ENCODE measurements at regions not wholly inside any gene's neighbourhood (a gene's known extent, or its start where the extent isn't known, plus 50 kb on each side); places are given as distances from the start of the nearest gene placed in this dataset.
"Not testable (repeated sequence)": the region's sequence is repeated elsewhere in the genome, so short reads cannot be mapped to it uniquely, and the experiment has no call there.

DNA sequence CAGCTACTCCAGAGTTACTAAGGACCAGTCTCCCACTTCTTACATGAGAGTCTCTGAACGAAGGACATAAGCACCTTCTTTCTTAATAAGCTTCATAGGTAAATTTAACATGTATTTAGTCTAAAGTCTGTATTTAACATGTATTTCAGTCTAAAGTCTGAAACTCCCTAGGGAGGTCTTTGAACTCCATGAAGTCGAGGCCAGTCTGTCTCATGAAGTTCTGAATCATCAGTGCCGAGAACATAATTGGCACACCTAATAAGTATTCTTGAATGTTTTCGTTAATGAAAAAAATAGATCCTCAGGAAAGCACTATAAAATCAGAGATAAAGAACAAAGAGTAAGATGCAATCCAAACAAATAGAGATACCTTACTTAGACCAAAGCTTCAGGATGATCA lies 945.5 kb downstream of the TTLL7 start:
- no peak for DNase-seq

DNA sequence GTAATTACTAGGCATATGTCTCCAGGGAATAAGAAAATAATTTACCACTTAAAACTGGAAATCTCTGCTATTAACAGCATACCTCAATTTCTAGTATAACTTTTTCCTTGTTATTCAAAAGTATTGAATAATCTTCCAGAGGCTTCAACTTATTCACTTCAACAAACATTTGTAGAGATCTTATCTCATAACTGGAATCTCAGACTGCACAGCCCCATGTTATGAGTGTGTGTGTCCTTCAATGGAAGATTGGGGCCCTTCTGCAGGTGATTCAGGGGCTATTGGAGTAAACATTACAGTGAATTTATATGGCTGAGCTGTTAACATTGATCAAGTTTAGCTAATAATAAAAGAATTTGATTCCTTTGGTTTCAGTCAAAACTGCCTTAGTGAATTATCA lies 946.1 kb downstream of the TTLL7 start:
- DNase-seq: no peak

DNA sequence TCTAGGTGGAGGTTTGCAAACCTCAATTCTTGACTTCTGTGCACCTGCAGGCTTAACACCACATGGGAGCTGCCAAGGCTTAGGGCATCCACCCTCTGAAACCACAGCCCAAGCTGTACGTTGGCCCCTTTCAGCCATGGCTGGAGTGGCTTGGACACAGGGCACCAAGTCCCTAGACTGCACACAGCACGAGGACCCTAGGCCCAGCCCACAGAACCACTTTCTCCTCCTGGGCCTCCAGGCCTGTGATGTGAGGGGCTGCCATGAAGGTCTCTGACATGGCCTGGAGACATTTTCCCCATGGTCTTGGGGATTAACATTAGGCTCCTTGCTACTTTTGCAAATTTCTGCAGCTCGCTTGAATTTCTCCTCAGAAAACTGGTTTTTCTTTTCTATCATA lies 947.9 kb downstream of the TTLL7 start:
- not testable (repeated sequence) for DNase-seq

DNA sequence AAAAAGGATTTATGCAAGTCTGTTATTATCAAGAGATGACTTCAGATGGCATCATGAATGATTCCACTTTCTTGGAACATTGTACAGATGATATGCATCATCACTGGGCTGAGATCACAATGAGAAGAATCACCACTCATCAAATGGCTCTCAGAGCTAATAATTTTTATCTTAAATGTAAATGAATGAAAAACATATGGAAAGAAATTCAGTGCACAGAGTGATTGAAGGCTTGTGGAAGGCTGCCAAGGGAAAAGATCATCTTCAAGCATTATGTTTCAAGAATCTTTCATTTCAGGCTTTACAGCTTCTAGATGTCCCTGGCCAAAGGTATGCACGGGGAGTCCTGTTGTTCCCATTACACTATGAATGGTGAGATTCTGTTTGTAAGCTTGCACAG lies 955.7 kb downstream of the TTLL7 start:
- DNase-seq: no peak

DNA sequence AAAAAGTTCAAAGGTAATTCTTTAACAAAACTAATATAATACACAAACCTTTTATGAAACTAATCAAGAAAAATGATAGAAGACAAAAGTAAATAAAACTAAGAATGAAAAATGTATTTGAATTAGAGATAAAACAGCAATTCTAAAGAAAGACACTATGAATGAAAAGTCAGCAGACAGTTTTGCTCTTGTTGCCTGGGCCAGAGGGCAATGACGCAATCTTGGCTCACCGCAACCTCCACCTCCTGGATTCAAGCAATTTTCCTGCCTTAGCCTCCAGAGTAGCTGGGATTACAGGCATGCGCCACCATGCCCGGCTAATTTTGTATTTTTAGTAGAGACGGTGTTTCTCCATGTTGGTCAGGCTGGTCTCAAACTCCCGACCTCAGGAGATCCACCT lies 959.8 kb downstream of the TTLL7 start:
- not testable (repeated sequence) for DNase-seq

DNA sequence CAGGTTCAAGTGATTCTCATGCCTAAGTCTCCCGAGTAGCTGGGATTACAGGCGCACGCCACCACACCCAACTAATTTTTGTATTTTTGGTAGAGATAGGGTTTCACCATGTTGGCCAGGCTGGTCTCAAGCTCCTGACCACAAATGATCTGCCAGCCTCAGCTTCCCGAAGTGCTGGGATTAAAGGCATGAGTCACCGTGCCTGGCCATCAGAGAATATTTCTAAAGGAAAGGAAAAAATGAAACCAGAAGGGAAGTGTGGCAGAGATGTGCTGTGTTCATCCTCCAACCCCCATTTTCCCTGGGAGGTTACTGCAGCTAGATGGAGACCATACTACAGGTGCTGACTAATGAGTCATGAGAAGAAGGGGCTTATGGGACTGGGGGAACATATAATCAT lies 964.1 kb downstream of the TTLL7 start:
- DNase-seq: no peak

DNA sequence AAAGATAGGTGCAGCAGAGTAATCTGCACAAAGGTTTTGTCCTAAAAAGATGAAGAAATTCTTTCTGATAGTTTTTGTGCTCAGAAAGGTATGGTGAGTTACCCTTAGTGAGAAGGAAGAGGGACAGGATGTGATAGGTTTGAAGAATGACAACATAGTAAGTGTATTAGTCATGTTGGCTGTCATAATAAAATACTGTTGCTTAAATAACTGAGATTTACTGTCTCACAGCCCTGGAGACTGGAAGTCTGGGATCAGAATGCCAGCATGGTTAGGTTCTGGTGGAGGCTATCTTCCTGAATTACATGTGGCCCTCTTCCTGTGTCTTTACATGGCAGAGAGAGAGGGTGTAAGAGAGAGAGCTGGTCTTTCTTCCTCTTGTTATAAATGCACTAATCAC lies 965.2 kb downstream of the TTLL7 start:
- no peak for DNase-seq

DNA sequence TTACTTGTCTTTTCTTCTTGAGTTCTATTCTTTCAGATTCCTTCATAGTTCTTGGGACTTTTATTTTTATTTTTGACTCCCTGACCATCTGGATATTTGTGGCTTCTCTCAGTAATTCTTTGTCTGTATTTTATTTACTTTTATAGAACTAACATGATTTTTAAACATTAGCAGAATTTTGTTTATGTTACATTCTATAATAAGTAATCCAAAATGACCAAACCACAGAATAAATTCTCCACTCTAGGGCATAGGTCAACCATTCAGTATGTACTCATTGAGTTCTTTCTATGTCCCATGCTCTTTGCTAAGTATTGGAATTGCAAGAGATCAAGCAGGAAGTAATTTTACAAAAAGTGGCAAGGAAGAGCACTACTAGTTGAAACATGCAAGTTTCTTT lies 969.0 kb downstream of the TTLL7 start:
- no peak for DNase-seq

DNA sequence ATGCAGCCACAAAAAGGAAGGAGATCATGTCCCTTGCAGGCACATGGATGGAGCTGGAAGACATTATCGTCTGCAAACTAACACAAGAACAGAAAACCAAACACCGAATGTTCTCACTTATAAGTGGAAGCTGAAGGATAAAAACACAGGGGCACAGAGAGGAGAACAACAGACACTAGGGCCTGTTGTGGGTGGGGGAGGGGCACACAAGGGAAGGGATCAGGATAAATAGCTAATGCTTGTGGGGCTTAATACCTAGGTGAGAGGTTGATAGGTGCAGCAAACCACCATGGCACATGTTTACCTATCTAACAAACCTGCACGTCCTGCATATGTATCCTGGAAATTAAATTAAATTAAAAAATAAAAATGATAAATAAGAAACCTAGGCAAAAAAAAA lies 969.9 kb downstream of the TTLL7 start:
- DNase-seq: no peak

DNA sequence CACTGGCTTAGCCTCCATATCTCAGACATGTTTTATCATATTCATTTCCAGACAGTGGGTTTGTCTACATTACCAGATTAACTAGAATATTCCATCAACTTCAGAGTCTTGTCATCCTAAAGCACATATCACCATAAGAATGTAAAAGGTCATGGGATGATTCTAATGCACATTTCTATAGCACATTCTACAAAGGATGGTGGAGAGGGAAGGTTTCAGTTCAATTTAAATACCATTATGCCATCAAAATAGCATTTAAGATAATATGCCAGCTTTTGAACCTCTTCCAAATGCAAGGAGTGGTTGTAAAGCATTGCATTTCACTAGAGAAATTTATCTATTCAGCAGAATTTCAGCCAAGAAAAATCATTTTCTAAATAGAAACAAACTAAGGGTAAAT lies 970.5 kb downstream of the TTLL7 start:
- DNase-seq: no peak

DNA sequence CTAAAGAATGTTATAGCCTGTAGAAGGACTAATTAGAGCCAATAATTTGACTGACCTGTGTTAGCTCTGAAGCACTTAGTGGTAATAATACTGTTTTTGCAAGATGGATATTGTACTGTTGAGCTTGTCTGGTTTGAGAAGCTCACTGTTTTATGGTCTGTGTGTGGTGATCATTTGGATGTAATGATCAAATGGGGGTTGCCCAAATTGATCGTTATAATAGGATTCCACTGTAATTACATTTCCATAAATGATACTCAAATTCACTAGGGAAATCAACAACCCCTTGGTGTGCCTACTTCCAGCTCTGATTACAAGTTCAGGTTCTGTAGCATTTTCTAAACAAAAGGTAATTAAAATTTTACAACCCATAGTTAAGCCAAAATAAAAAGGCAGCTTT lies 971.4 kb downstream of the TTLL7 start:
- no peak for DNase-seq

DNA sequence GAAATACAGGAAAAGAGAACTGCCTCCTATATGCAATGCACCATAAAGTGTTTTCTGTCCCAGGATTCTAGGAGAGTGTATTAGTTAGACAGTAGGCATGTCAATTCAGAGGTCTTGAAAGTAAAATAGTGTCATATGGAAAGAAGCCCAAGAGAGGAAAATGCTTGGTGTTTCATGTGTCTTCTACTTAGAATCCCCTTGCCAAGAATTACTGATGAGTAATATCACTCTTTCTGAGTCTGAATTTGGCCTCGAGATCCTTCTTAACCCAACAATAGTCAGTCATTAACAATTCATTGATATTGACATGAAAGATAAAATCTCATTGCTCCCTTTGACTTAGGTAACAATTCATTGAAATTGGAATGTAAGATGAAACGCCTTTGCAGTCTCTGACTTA lies 972.2 kb downstream of the TTLL7 start:
- DNase-seq: no peak

DNA sequence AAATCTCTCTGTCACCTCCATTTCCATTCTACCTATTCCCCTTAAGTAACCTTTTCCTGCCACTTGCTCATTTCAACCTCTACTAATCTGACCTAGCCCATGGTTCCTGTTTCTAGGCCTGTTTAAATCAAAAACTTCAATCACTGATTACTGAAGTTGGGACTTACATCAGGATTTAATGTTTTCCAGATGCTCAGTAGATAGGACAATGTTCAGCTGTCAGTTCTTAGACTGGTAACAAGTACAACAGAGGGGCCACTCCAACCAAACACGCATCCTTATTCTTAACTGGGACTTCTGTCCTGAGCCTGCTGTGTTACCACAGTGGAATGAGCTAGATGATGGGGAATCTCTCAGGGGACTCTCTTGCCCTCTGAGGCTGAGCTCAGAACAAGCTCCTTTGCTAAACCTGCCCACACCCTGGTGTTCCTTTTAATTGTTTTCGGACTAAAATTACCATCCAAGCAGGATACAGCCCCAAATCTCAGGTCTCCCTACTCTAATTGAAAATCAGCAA lies 974.6 kb downstream of the TTLL7 start:
- no peak for DNase-seq

DNA sequence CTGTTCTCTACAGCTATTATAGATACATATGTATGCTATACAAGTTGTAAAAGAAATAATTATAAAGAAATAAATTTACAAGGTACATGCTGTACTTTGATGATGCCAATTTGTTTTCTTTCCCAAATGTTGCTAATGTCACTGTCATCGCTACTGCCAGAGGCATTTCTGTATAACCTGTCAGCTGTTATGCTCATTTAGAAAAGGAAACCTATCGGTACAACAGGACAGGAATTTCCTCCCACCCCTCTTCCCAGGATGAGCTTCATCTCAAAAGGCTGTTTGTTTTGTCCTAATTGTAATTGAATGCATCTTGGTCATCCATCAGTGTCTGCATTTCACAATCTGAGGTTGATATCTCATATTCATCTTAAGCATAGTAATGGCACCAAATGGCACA lies 975.7 kb downstream of the TTLL7 start:
- DNase-seq: no peak

DNA sequence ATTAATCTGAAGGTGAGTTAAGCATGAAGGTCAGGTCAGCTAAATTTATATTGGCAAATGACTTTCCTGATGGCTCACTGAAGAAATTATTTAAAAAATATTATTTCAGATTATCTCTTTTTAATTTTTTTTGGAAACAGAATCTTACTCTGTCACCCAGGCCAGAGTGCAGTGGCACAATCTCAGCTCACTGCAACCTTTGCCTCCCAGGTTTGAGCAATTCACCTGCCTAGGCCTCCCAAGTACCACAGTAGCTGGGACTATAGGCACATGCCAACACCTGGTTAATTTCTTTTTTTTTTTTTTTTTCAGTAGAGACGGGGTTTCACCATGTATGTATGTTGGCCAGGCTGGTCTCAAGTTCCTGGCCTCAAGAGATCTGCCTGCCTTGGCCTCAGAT lies 976.7 kb downstream of the TTLL7 start:
- no peak for DNase-seq

DNA sequence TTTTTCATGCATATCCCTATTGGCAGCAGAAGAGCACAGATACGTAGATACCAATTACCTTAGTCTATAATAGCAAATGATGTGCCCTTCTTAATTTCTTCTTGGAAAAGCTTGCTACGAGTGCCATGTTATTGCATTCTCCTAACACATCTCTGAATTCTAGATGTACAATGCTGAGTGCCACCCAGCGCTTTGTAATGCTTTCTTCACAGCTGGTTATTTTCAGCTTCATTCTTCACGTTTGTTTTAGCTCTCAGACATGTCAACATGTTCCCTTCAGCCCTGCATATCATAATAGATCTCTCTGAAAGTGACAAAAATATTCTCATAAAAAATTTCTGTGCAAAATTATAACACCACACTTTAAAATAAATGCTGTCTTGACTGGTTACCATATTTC lies 981.2 kb downstream of the TTLL7 start:
- peak in 1 of 56 donors; percentile 5 for DNase-seq

DNA sequence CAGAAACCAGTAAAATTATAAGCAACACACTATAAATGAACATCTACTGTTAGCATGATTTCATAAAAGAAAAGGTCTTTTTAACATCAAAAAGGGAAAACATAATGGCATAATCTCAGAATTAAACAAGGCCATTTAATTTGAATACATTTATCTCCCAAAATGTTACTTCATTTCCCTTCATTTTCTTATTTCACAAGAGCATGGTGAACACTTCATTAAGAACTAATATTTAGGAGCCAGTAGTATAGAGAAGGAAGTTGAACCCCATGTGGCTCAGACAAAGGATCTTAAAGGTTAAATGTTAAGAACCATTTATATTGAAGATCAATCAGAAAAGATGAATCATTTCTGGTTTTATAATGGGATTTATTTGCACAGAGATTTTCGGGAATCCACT lies 981.7 kb downstream of the TTLL7 start:
- DNase-seq: no peak

DNA sequence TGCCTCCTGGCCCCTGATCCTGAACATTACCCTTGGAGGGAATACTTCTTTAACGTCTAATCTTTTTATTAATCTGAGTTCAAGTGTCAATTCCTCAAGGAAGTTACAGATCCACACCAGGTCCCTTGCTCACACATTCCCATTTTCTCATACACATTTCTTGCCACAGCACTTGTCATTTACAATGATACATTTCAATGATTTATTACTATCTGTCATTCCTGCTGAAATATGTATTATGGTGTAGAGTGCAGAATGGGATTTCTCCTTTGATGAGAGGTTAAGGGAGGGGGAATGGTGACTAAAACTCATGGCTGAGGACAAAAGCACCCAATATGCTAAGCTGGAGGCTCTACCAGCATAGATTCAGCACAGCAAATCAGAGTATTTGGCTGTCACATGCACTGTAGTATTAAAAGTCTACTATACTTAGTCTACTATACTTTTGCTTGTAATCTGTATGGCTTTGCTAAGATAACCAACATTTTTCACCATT lies 982.5 kb downstream of the TTLL7 start:
- no peak for DNase-seq

DNA sequence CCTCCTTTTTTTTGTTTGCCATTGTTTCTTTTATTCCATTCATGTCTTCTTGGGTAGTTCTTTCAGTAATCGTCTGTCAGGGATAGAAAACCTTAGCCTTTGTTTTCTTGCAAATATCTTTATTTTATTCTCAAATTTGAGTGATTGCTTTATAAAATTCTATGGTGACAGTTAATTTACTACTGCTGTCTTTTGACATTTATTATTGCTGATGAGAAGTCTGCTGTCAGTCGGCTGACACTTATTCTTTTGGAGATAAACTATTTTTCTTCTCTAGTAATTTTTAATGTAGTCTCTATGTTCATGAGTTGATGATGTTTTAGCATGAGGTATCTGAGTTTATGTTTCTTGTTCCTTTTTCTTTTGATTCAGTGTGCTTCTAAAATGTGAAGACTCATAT lies 983.8 kb downstream of the TTLL7 start:
- no peak for DNase-seq

DNA sequence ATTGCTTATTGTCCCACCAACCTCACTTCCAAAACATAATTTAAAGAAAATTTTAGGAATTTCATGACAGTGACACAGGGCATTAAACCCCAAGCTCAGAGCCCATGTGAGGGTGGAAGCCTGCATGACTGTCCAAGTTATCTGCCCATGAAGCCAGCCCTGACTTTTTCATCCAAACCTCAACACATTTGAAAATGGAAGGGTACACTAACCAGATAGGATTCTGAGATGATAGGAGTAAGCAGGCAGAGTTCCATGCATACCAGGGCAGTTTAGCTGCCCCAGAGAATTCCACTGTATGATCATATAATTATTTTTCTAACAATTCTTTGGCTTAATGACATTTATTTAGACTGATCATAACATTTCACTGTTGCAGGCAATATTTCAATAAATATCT lies 986.0 kb downstream of the TTLL7 start:
- no peak for DNase-seq

DNA sequence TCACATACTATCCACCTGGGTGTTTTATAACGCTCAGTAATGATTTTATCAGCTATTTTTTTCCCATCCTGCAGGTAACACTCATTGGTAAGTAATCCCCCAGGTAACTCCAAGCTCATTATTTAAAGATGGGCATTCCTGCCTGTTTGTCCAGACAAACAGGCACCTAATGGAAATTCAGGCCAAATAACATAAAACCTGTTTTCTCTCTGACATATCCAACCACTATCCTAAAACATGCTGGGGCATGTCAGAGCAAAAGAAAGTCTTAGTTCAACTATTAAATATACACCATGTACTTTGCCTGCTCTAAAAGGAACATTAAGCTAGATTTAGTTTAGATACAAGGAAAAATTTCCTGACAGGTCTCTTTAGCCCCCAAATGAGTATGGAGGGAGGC lies 987.7 kb downstream of the TTLL7 start:
- DNase-seq: no peak

DNA sequence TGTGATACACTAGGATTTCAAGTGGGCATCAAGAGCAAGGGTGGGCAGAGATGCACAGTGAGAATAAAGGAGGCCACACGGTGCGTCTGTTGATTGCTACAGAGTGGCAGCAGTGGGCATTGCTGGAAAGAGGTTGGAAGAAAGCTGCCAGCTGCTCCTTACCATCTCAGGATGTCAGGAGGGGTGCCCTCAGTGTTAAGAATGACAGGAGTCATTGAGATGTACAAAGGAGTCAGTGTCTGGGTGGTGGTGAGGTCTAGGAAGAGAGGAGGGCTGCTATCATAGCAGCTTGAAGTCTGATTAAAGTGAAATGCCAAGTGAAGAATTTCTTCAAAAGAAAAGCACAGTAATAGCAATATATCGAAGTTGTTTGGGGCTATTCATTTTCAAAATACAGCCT lies 992.7 kb downstream of the TTLL7 start:
- no peak for DNase-seq

DNA sequence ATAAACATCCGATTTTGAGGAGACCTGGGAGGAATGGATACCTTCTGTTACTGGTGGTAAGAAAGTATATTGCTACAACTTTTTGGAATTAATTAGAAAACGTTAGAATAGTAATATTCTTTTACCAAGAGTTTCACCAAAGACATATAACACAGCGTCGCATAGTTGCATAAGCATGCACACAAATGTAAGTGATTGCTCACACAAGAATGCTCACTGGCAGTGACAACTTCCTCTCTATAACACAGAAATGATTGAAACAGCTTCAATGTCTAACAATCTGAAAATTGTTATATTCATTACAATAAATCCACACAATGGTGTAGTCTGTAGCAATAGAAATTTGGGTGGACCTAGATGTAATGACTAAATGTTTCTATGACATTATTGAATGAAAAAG lies 998.6 kb downstream of the TTLL7 start:
- no peak for DNase-seq

DNA sequence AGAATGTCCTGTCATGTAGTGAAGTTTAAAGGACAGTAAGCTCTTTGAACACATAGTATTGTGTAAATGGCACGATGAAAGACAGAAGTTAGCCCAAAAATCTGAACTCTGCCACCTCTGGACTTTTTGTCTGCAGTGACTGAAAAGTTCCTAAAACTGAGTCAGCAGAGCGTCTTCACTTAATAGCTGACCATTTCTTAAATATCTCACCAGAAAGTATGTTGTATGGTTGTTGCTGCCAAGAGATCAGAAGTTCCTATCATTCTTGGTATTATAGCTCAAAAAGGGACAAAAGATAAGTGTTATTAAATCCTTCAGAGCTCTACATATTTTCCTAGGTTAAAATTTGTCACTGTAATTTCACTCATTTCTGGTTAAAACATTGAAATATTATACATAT lies 1003.0 kb downstream of the TTLL7 start:
- no peak for DNase-seq

Data from amygdala (tissue), 56 donors.